Frontal cortex (tissue), 3 donors: ENCODE measurements at regions not wholly inside any gene's neighbourhood (a gene's known extent, or its start where the extent isn't known, plus 50 kb on each side); places are given as distances from the start of the nearest gene placed in this dataset.
A peak's percentile ranks its signal among the peaks of the same experiment; 100 is the strongest.

ENCODE experiments used
- DNase-seq, 2 donors: peaks; one replicate each; pipeline ENCODE4 v3.0.0; 2012; ENCODE audit warnings: low spot score in 2 of 2
- FAIRE-seq: peaks from 2 replicates; lab custom pipeline; 2012; peaks lifted over from hg19 to GRCh38; lab: Jason Lieb, UNC
- donor health status: control.
- donor health status: control.
- donor health status: control.

DNA sequence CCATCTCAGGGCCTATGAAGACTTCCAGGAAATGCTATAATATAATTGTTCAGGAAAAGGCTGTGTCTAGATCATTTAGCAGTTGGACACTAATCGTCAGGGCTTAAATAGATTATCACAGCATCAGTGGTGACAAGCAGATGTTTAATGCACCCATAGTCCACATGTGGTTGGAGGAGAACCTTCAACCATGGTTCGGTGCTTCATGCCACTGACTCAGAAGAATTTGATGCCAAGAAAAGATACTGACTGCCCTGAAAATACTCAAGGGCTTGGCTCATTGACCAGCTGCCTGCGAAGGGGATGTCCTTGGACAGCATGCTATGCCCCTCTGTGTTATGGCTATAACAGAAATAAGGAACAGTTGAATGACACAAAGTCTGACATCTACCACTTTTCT, 175.7 kb downstream of the HHIPL2 start:
- DNase-seq, result no peak
- no peak for FAIRE-seq

DNA sequence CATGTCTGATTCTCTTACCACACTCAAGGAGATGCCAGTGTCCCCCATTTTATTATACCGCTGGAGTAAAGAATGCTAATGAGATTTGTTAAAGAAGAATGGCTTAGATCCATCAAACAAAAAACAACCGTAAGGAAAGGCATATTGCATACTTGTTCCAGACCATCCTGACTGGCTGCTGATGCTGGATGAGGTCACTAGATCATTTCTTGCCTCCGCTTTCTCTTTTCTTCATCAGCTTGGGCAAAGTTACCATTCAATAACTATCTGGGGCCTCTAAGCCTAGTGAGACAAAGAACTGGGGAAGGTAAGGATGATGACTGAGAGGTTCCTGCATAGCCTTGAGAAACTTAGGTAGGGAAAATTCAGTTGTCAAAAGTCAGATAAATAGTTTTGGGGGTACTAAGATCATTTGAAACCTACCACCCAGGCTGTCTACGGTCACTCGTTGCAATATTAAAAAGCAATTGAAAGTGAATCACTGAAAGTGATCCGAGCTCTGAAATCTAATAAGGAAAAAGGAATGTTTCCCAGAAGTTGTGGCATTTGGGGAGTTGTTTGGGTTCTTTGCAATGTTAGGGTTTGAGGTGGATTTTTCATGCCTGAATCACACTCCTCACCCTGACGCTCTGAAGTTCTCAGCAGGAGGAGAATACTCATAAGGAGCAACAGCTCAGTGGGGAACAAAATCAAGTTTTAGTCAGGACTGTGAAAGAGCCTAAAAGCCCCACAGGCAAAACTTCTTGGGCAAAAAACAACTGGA, 176.8 kb downstream of the HHIPL2 start:
- FAIRE-seq (no peak), DNase-seq (no peak)

DNA sequence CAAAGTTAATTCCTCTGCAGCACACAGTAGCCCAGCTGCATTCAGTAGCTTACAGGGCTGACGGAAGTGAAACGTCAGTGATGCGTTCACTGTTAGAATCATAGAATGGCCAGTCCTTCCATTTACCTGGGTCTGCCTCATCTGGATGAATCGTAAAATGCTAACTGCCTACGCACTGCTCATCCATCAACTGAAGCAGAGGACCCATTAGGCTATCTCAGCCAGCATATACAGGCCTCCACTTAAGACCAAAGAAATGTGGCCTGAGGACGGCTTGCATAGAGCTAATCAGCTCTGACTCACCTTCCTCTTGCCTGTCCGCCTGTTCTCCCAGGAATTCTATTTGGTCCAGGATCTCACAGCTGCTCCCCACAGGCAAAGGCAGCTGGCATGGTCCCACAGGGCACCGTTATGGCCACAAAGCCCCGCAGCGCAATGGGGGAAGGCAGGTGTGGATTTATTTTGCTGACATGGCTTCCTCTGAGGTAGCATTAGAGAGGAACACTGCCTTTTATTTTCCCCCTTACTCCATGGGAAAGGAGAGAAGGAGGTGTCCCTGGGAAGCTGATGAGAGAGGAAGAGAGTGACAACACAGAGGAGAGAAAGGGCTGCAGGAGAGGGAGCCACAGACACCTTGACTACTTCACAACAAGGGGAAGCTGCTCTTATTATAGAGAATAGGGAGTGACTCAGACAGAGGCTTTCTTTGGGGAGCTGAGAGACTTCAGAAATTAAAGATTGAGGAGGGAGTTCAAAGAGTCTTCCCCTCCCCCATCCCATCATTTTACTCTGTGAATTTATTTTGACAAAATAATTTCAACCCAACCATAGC, 177.6 kb downstream of the HHIPL2 start:
- DNase-seq (no peak), FAIRE-seq (no peak)

DNA sequence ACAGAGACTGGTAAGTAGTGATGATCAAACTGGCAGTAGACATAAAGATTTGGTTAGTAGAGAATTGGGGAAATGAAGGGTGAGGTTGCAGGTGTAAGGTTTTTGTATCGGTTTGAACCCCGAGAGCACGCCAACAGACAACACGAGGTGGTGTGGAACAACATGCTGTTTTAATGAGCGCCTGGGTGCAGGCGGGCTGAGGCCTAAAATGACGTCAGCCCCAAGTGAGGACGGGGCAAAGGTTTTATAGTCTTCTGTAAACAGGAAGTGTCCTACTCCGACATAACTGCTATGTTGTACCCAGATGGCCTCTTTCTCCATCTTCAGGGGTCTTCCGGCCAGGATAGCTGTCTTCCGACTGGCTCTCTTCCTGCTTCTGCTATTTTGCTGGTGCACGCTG, 178.8 kb downstream of the HHIPL2 start:
- no peak for FAIRE-seq
- no peak for DNase-seq

DNA sequence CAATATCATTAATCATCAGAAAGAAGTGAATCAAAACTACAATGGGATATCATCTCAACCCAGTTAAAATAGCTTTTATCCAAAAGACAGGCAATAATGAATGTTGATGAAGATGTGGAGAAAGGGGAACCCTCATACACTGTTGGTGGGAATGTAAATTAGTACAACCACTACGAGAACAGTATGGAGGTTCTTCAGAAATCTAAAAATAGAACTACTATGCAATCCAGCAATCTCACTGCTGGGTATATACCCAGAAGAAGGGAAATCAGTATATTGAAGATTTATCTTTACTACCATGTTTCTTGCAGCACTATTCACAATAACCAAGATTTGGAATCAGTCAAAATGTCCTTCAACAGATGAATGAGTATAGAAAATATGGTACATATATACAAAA, 189.8 kb downstream of the HHIPL2 start:
- no peak for DNase-seq
- no peak for FAIRE-seq

DNA sequence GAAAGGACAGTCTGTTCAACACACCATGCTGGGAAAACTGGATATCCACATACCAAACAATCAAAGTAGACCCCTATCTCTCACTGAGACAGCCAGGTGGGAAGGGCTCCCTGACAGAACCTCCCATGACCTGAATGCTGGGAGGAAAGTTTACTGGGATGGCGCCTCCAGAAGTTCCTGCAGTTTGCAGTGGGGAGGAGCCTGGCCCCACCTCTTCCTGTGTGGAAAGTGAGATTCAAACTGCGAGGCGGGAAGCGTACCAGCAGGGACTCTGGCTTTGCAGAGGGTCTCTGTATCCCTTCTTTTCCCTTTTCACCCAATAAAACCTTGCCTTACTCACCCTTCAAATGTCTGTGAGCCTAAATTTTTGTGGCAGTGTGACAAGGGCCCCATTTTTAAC, 190.7 kb downstream of the HHIPL2 start:
- DNase-seq, result no peak
- FAIRE-seq, result no peak

DNA sequence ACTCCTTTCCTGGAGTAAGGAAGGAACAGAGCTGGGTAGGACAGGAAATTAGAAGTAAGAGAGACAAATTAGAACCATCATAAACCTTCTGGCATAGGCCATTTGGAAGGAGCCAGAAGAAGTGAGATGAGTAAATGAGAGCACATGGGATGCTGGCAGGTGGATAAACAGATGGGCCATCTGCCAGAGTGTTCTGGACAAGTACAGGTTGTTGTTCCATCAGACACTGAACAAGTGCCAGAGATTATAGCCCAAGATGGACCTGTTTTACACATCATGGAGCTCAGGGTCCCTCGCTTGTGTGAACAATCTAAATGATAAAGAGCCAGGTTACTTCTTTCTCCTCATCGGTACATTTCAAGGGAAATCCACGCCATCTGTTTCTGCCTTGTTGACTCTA, 200.3 kb downstream of the HHIPL2 start:
- FAIRE-seq (no peak), DNase-seq (no peak)

DNA sequence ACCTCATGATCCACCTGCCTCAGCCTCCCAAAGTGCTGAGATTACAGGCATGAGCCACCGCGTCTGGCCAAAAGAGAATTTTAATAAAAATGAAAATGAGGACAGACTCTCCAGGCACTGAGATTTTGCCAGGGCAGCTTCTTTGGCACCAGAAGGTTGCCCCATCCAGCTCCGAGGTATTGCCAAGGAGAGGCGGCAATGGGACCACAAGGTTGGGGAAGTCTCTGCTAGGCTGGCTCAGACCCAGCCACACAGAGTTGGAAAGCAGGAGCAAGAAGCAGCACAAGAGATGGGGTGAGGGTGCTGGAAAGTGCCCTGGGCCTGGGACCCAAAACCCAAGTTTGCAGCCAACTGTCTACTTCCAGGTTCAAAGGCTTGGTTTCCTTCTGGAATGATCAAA, 200.9 kb downstream of the HHIPL2 start:
- DNase-seq, result no peak
- FAIRE-seq, result no peak

DNA sequence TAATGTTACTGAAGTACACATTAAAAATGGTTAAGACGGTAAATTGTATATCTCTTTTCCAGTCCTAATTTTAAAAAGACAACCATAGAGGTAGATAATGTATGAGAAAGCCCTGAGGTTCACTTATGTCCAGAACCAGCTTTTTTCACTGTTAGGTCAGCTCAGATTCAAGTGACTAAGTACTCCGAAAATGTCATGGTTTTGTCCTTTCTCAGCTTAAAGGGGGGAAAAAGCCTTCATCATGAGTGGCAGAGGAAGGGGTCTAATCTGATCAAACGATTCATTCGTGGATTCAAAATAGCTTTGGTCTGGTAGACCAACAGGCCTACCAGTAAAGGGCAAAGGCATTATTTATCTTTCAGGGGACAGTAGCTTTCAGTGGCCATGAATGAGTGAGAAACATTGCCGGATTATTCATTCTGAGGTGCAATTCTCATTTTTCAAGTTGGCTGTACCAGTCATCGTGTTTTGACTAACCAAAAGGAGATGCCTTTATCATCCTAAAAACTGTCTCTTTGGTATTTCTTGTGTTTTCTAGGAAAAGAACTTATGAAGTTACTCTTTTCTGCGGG, 208.4 kb downstream of the HHIPL2 start:
- no peak for FAIRE-seq
- no peak for DNase-seq

DNA sequence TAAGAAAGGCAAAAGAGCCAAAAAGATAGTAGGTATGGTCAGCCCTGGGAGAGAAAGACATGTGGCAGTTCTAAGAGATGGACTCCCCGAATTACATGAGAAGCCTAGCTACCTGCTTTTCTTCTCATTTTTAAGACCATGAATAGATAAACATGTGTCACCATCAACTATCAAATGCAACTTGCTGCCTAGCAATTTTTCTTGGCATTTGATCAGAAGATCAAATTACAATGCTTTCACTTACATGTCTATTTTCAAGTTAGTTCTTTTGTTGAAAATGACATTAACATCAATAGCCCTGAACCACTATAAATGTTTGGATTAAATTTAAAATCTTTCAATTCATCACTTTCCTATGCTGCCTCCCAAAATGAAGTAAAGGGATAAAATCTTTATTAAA, 212.3 kb downstream of the HHIPL2 start:
- DNase-seq (no peak), FAIRE-seq (no peak)

DNA sequence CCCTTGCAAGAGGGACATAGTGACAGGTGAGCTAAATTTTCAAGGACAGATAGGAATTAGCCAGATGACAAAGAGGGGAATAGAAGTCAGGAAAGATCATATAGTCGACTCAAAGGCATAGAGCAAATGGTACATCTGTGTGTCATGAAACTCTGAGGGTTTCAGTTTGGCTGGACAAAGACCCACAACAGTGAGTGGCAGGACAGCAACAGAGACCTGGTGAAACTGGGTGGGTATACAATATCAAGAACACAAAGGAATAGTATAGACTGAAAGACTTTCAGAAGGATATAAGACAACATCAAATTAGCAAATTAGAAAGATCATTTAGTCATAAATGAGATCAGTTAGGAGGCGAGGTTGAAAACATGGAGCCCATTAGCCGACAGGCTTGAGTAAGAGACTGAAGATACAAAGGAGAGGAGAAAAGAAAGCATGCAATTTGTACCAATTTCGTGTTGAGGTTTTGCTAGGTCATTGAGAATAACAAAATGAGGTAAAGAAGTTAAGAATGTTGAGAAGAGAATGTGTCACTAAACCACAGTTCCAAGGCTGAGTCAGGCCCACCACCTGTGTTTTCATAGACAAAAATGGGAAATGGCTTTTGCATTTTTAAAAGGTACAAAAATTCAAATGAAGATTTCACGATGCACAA, 213.8 kb downstream of the HHIPL2 start:
- FAIRE-seq, result no peak
- DNase-seq, result no peak

DNA sequence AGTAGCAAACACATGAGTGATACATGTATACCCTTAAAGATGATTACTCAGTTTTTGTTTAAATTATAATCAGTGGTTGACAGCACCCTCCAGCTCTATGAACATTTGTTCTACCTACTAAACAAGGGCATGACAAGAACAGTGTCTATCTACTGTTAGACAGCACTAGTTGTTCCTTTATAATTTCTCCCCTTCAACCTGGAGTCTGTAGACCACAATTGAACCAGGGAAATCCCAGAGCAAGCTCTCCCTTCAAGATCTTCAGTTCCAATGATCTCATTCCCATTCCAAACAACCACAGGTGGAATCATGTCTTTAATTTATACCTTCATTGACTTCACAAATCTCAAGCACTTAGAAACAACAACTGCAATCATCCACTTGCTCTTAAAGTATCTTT, 216.1 kb downstream of the HHIPL2 start:
- FAIRE-seq (no peak), DNase-seq (no peak)

DNA sequence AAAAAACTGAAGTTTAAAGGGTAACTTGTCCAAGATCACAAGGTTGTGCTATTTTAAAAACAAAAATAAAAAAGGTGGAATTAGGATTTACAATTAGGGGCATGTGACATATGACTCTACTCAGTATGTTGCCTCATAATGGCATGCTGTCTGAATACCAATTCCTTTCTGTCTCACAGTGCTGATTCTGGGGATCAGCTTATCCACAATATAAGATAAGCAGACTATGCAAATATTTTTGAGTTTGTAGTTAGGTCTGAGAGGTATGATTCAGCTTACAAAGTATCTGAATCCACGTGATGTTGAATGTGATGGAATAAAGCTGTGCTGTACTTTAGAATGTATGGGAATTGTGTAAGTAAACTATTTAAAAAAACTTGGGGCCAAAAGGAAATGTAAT, 216.6 kb downstream of the HHIPL2 start:
- FAIRE-seq (no peak), DNase-seq (no peak)

DNA sequence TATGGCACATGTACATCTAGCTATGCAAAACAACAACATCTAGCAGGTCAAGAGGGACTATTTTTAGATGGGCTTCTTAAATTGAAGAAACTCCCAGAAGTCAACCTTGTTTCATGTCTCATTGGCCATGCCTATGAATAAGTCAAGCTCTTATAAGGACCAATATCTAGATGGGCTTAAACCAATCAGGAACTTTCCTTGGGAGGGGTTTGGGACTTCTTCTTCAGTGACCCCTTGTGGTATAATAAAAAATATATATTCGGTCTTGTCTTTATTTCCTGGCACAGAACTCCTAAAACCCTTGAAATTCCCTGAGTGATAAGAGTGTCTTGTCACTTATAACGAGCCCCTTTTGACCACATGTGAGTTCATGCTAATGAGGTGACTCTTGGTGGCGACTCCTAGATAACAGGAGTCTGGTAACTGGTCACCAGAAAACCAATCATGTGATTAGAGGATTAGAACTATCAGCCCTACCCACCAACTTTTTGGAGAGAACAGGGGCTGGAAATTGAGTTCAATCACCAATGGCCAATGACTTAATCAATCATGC, 218.3 kb downstream of the HHIPL2 start:
- DNase-seq (no peak), FAIRE-seq (no peak)

DNA sequence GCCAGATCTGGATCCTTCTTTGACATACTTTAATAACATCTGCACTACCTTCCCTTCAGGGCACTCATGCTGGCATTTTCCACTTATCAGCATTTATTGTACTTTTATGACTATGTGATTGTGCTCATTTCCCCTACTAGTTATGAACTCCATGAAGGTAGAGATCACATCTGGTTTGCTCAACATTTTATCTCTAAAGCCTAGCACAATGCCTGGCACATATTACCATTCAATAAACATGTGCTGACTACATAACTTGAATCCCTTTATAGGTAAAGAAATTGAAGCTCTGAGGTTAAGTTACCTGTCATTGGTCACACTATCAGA, 221.2 kb downstream of the HHIPL2 start:
- FAIRE-seq (no peak), DNase-seq (no peak)

DNA sequence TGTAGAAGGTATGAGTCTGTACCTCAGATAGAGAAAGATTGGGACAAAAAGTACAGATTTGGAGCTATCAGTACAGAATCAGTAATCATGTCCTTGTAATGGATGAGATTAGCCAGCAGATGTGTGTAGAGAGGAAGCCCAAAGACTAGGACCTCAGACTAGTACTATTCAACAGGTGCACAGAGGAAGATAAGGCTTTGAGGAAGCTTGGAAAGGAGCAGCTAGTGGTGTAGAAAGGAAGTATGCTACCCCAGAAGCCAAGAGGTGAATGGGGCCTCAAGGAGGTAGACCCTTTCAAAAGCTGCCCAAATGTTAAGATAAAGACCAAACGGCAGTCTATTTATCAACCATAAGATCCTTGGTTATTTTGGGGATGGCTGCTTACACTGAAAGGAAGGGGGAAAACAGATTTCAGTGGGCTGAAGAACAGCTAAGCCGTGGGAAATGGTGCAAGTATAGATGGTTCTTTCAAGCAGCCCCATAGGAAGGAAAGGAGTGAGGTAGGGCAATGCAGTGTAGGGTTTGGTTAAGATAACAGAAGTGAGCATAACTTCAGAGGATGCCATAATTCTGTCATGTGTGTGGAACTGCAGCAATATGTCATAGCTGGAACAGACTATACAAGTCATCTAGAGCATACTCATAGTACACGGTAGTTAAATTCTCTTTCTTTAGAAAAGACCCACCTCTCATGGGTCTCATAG, 221.7 kb downstream of the HHIPL2 start:
- DNase-seq (no peak), FAIRE-seq (no peak)

DNA sequence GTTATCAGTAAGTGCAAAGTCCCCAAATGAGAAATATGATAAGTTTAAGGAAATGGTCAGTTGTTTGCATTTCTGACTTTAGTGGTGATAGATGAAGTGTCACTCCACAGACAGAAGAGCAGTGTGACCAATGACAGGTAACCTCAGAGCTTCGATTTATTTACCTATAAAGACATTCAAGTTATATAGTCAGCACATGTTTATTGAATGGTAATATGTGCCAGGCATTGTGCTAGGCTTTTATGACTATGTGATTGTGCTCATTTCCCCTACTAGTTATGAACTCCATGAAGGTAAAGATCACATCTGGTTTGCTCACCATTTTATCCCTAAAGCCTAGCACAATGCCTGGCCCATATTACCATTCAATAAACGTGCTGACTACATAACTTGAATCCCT, 222.4 kb downstream of the HHIPL2 start:
- no peak for FAIRE-seq
- no peak for DNase-seq

DNA sequence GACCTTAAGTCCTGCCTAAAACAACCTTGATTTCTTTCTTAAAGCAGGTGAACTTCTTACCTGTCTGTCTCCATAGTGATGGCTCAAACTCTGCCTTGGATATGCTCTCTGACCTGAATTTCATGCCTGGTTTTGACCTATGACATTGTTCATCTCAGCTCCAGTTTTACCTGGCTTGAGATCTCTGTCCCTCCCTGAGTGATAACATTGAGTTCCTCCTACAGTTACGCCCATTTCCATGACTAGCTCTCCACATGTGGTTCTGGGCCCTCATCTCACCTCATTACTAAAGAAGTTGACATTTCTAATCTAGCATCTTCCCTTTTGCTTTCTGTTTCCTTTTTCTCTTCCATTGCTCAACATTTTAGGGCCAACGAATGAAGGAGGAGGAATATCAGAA, 233.1 kb downstream of the HHIPL2 start:
- FAIRE-seq (no peak), DNase-seq (no peak)

DNA sequence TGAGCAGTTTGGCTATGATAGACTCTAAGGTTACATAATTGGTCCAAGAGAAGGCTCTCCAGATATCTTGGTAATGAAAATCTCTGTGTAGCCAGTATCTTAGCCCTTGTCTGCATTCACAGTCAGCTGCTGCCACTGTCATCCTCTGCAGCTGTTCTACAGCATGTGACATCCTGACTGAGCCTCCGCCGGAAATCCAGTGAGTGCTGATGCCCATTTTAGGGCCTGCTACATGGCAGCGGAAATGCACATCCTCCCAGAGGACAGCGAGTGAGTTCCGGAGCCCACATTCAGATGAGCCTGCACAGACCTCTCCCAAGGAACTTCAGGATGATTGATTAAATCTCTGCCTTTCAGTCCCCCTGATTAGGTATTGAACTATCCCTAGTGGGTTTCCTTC, 237.1 kb downstream of the HHIPL2 start:
- FAIRE-seq (no peak), DNase-seq (peak in 1 of 2 donors; percentile 7)

DNA sequence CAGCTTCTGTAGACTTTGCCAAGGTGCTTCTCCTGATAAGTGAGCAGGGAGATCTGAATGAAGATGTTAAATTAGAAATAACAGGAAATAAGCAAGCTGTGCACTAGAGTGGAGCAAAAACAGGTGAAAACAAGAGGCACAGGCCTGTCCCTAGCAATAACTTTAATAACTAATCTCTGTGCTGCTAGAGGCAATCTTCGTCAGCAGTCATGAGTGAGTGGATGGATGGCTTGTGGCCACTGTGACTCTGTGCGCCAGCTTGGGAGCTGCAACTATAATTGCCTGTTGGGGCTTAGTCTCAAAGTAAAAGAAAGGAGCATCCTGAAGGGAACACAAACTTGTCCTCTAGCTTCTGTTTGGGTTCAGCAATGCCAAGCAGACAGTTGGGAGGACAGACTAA, 240.3 kb downstream of the HHIPL2 start:
- FAIRE-seq, result no peak
- DNase-seq, result no peak
